ENCODE measurements at regions not wholly inside any gene's neighbourhood (a gene's known extent, or its start where the extent isn't known, plus 50 kb on each side); places are given as distances from the start of the nearest gene placed in this dataset.

DNA sequence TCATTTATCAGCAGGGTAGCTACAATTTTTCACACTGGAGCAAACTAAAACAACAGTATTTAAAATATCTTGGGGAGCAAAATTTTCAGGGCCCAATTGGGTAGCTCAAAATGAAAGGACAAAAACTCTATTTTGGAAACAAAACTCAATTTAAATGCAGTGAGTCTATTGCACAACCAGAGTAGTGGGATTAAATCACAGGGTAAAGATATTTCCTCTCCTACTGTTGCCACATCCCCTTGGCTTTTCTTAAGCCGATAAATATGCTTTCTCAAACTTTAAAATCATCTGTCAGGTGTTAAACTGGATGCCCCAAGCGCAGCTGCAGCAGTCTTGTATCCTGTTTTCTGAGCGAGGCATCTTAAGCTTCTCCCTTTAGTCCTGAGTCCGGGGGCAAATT is 1474.3 kb upstream of the CDH9 start:
- TF ChIP-seq, protein P1, sequence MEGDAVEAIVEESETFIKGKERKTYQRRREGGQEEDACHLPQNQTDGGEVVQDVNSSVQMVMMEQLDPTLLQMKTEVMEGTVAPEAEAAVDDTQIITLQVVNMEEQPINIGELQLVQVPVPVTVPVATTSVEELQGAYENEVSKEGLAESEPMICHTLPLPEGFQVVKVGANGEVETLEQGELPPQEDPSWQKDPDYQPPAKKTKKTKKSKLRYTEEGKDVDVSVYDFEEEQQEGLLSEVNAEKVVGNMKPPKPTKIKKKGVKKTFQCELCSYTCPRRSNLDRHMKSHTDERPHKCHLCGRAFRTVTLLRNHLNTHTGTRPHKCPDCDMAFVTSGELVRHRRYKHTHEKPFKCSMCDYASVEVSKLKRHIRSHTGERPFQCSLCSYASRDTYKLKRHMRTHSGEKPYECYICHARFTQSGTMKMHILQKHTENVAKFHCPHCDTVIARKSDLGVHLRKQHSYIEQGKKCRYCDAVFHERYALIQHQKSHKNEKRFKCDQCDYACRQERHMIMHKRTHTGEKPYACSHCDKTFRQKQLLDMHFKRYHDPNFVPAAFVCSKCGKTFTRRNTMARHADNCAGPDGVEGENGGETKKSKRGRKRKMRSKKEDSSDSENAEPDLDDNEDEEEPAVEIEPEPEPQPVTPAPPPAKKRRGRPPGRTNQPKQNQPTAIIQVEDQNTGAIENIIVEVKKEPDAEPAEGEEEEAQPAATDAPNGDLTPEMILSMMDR (IDR thresholded peaks at IDR 0.05), result no peak
- TF ChIP-seq POLR2A (IDR thresholded peaks at IDR 0.05), result no peak

Measured in body of pancreas (tissue), 4 donors.